HEK293T (cell line): ENCODE measurements at regions not wholly inside any gene's neighbourhood (a gene's known extent, or its start where the extent isn't known, plus 50 kb on each side); places are given as distances from the start of the nearest gene placed in this dataset.
"Not testable (repeated sequence)": the region's sequence is repeated elsewhere in the genome, so short reads cannot be mapped to it uniquely, and the experiment has no call there.

Source experiments
- CTCF ChIA-PET: fragments of 350-600 bp; formaldehyde crosslinking; extraction: SDS; loops from one replicate; lab custom pipeline; 2021; ENCODE audit warnings: antibody characterized with exemption, inconsistent platforms; lab: Yijun Ruan, JAX
- POLR2A ChIA-PET: fragments of 350-600 bp; formaldehyde crosslinking; extraction: SDS; loops from one replicate; lab custom pipeline; 2020; ENCODE audit warnings: antibody characterized with exemption, inconsistent platforms; lab: Yijun Ruan, JAX
- DNase-seq: peaks from one replicate; pipeline ENCODE4 v3.0.0; 2012; ENCODE audit warnings: mixed read lengths; ENCODE audit errors: extremely low spot score
- ARNT ChIP-seq: fragments of 450-650 bp; IDR thresholded peaks from 2 replicates; pipeline ENCODE4 v1.6.1; 2017; ENCODE audit warnings: mild to moderate bottlenecking
- BHLHE40 ChIP-seq: fragments of 450-650 bp; IDR thresholded peaks from 2 replicates; pipeline ENCODE4 v1.6.1; 2016; ENCODE audit warnings: mild to moderate bottlenecking, moderate library complexity, borderline replicate concordance
- CTBP1 ChIP-seq: fragments of 450-650 bp; IDR thresholded peaks from 2 replicates; pipeline ENCODE4 v1.6.1; 2016; ENCODE audit warnings: borderline replicate concordance
- ELF4 ChIP-seq: fragments of 450-650 bp; IDR thresholded peaks from 2 replicates; pipeline ENCODE4 v1.6.1; 2017; ENCODE audit warnings: antibody characterized with exemption
- FOXA1 ChIP-seq: fragments of 450-650 bp; IDR thresholded peaks from 2 replicates; pipeline ENCODE4 v1.6.1; 2016; ENCODE audit warnings: mild to moderate bottlenecking
- FOXK2 ChIP-seq: fragments of 450-650 bp; IDR thresholded peaks from 2 replicates; pipeline ENCODE4 v1.6.1; 2016; ENCODE audit warnings: mild to moderate bottlenecking
- FOXM1 ChIP-seq: fragments of 450-650 bp; IDR thresholded peaks from 2 replicates; pipeline ENCODE4 v1.6.1; 2017; ENCODE audit warnings: mild to moderate bottlenecking, borderline replicate concordance
- HDGF ChIP-seq: fragments of 450-650 bp; IDR thresholded peaks from 2 replicates; pipeline ENCODE4 v1.6.1; 2017; ENCODE audit warnings: antibody characterized with exemption, borderline replicate concordance
- L3MBTL2 ChIP-seq: fragments of 450-650 bp; conservative IDR thresholded peaks from 2 replicates; pipeline ENCODE4 v1.6.1; 2016; ENCODE audit warnings: mild to moderate bottlenecking
- LEF1 ChIP-seq: fragments of 450-650 bp; IDR thresholded peaks from 2 replicates; pipeline ENCODE4 v1.6.1; 2017; ENCODE audit warnings: mild to moderate bottlenecking, borderline replicate concordance
- NFRKB ChIP-seq: fragments of 450-650 bp; IDR thresholded peaks from 2 replicates; pipeline ENCODE4 v1.6.1; 2016; ENCODE audit warnings: mild to moderate bottlenecking, moderate library complexity
- PKNOX1 ChIP-seq: fragments of 450-650 bp; IDR thresholded peaks from 2 replicates; pipeline ENCODE4 v1.6.1; 2016
- SP1 ChIP-seq: fragments of 450-650 bp; IDR thresholded peaks from 2 replicates; pipeline ENCODE4 v1.6.1; 2017
- SUZ12 ChIP-seq: fragments of 450-650 bp; IDR thresholded peaks from 2 replicates; pipeline ENCODE4 v1.6.1; 2016; ENCODE audit warnings: mild to moderate bottlenecking
- TARDBP ChIP-seq: fragments of 450-650 bp; IDR thresholded peaks from 2 replicates; pipeline ENCODE4 v1.6.1; 2016
- ZNF384 ChIP-seq: fragments of 450-650 bp; IDR thresholded peaks from 2 replicates; pipeline ENCODE4 v1.6.1; 2016

GRCh38 chr17:72191921-72192799, 71.3 kb downstream of the SOX9 start:
- TF ChIP-seq FOXM1, result no peak
- TF ChIP-seq PKNOX1, result no peak
- no peak for TF ChIP-seq FOXK2
- TF ChIP-seq LEF1, result no peak
- TF ChIP-seq ZNF384, result no peak
- no peak for TF ChIP-seq ARNT
- TF ChIP-seq L3MBTL2, result no peak
- TF ChIP-seq CTBP1, result no peak
- TF ChIP-seq HDGF, result no peak
- no peak for TF ChIP-seq TARDBP
- TF ChIP-seq SP1, result no peak
- no peak for TF ChIP-seq SUZ12
- TF ChIP-seq FOXA1, result no peak
- ChIA-PET CTCF (no interaction called here), POLR2A (no interaction called here)
- DNase-seq, result no peak

GRCh38 chr17:72192800-72193192, 72.0 kb downstream of the SOX9 start:
- ChIA-PET POLR2A (no interaction called here), CTCF (no interaction called here)
- TF ChIP-seq HDGF, result no peak
- no peak for TF ChIP-seq ARNT
- TF ChIP-seq FOXK2, result no peak
- no peak for TF ChIP-seq SUZ12
- no peak for TF ChIP-seq FOXA1
- no peak for TF ChIP-seq SP1
- no peak for DNase-seq

GRCh38 chr17:72193391-72194106, 72.7 kb downstream of the SOX9 start:
- POLR2A ChIA-PET, result no interaction called here
- TF ChIP-seq FOXA1, result no peak
- no peak for TF ChIP-seq L3MBTL2
- no peak for TF ChIP-seq FOXM1
- TF ChIP-seq FOXK2, result no peak
- TF ChIP-seq ARNT, result no peak
- TF ChIP-seq HDGF, result no peak
- TF ChIP-seq PKNOX1, result no peak
- no peak for TF ChIP-seq ZNF384
- no peak for TF ChIP-seq SP1
- no peak for TF ChIP-seq ELF4
- TF ChIP-seq TARDBP, result no peak
- no peak for DNase-seq
- CTCF ChIA-PET, result no interaction called here

GRCh38 chr17:72194107-72194440, 73.3 kb downstream of the SOX9 start:
- DNase-seq, POLR2A ChIA-PET, CTCF ChIA-PET: not testable (repeated sequence)

GRCh38 chr17:72199256-72199655, 78.4 kb downstream of the SOX9 start:
- CTCF ChIA-PET, result no interaction called here
- no peak for TF ChIP-seq SUZ12
- TF ChIP-seq NFRKB, result no peak
- no peak for TF ChIP-seq SP1
- DNase-seq, result no peak
- POLR2A ChIA-PET, result no interaction called here

- CTCF ChIA-PET, result no interaction called here
- POLR2A ChIA-PET, result interaction anchor here (1.0 kb wide), 1 partner anchor 33 kb away, joined by 3 read pairs; no protein-coding TSS in a partner anchor
- no peak for TF ChIP-seq L3MBTL2
- no peak for TF ChIP-seq FOXK2
- no peak for DNase-seq
Observed at GRCh38 chr17:72204742-72205141, 83.9 kb downstream of the SOX9 start.

GRCh38 chr17:72205357-72205756, 84.5 kb downstream of the SOX9 start:
- ChIA-PET CTCF (no interaction called here), POLR2A (no interaction called here)
- DNase-seq, result no peak
- TF ChIP-seq SUZ12, result no peak
- TF ChIP-seq HDGF, result no peak
- no peak for TF ChIP-seq FOXA1
- no peak for TF ChIP-seq CTBP1

- DNase-seq, result no peak
- TF ChIP-seq CTBP1 (no peak), BHLHE40 (no peak), TARDBP (no peak), FOXM1 (no peak), L3MBTL2 (no peak), PKNOX1 (no peak), HDGF (no peak)
- POLR2A ChIA-PET, result no interaction called here
- CTCF ChIA-PET, result no interaction called here
Observed at GRCh38 chr17:72205822-72206221, 85.0 kb downstream of the SOX9 start.
